ENCODE measurements at regions not wholly inside any gene's neighbourhood (a gene's known extent, or its start where the extent isn't known, plus 50 kb on each side); places are given as distances from the start of the nearest gene placed in this dataset.

DNA sequence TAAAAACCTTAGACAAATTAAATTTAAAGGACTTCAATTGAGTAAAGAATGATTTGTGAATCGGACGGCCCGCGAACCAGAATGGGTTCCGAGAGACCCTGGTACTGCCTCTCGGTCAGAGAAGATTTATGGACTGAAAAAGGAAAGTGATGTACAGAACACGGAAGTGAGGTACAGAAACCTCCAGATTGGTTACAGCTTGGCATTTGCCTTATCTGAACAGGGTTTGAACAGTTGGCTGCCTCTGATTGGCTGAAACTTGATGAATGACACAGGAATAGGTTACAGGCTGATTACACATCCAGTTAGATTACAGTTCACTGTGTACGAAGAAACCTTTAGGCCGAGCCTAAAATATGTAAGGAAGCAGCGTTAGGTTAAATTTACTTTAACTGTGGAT lies 156.5 kb upstream of the EGFLAM start:
- DNase-seq (ENCODE audit: low read depth) = no peak
- no peak overlapping the region for H3K4me3 ChIP-seq (ENCODE audit: low read depth, low read length)
- TF ChIP-seq, protein P1, sequence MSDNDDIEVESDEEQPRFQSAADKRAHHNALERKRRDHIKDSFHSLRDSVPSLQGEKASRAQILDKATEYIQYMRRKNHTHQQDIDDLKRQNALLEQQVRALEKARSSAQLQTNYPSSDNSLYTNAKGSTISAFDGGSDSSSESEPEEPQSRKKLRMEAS (IDR thresholded peaks at IDR 0.05; ENCODE audit: low read depth, low read length) = no peak
- TF ChIP-seq, protein P2, sequence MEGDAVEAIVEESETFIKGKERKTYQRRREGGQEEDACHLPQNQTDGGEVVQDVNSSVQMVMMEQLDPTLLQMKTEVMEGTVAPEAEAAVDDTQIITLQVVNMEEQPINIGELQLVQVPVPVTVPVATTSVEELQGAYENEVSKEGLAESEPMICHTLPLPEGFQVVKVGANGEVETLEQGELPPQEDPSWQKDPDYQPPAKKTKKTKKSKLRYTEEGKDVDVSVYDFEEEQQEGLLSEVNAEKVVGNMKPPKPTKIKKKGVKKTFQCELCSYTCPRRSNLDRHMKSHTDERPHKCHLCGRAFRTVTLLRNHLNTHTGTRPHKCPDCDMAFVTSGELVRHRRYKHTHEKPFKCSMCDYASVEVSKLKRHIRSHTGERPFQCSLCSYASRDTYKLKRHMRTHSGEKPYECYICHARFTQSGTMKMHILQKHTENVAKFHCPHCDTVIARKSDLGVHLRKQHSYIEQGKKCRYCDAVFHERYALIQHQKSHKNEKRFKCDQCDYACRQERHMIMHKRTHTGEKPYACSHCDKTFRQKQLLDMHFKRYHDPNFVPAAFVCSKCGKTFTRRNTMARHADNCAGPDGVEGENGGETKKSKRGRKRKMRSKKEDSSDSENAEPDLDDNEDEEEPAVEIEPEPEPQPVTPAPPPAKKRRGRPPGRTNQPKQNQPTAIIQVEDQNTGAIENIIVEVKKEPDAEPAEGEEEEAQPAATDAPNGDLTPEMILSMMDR (IDR thresholded peaks at IDR 0.05; ENCODE audit: low read depth, low read length) = no peak
- no peak for TF ChIP-seq MYC (IDR thresholded peaks at IDR 0.05; ENCODE audit: low read depth, low read length)
- TF ChIP-seq POLR2A (IDR thresholded peaks at IDR 0.05; ENCODE audit: extremely low read depth, insufficient read length) = no peak

DNA sequence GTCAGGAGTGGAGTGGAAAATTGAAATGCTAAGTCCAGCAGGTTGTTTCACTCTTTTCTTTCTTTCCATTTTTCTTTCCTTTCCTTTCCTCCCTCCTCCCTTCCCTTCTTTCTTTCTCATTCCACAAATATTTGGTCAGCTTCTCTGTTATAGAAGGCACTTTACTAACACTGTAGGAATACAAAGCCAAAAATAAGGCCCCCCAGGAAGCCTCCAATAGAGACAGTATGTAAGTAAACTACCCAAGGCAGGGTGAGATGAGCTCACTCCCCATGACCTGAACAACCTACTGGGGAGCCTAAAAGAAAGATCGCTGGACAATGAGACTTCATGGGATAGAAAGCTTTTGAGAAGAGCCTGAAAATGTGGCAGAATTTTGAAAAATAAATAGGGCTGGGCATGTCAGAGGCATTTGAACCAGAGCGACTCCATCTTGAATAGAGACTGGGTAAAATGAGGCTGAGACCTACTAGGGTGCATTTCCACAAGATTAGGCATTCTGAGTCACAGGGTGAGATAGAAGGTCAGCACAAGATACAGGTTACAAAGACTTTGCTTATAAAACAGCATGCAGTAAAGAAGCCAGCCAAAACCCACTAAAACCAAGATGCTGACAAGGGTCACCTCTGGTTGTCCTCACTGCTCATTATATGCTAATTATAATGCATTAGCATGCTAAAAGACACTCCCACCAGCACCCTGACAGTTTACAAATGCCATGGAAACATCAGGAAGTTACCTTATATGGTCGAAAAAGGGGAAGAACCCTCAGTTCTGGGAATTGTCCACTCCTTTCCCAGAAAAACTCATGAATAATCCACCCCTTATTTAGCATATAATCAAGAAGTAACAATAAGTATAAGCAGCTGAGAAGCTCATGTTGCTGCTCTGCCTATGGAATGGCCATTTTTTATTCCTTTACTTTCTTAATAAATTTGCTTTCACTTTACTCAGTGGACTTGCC lies 158.9 kb upstream of the EGFLAM start:
- no peak overlapping the region for H3K4me3 ChIP-seq (ENCODE audit: low read depth, low read length)
- TF ChIP-seq, protein P2 (IDR thresholded peaks at IDR 0.05; ENCODE audit: low read depth, low read length) = no peak
- TF ChIP-seq, protein P1 (IDR thresholded peaks at IDR 0.05; ENCODE audit: low read depth, low read length) = no peak
- TF ChIP-seq POLR2A (IDR thresholded peaks at IDR 0.05; ENCODE audit: extremely low read depth, insufficient read length) = no peak
- TF ChIP-seq MYC (IDR thresholded peaks at IDR 0.05; ENCODE audit: low read depth, low read length) = no peak
- no peak for DNase-seq (ENCODE audit: low read depth)

DNA sequence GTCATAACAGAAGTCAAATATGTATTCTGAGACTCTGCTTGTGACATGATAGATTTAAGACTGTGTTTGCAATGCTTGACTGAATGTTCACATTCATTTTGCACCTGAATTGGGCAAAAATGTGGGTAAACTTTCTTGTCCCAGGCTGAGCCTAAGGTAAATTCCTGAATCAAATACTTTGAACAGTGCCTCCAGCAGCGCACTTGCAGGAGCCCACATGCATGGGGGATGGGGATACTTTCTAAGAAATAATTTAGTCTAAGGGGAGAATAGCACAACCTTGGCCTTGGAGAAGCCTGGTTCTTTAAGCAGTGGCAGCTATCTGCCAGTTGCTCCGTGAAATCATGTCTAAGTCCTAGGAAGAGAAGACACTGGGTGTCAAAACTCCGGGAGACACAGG lies 163.5 kb upstream of the EGFLAM start:
- DNase-seq (ENCODE audit: low read depth) = no peak
- TF ChIP-seq POLR2A (IDR thresholded peaks at IDR 0.05; ENCODE audit: extremely low read depth, insufficient read length) (no peak), MYC (IDR thresholded peaks at IDR 0.05; ENCODE audit: low read depth, low read length) (no peak)
- TF ChIP-seq, protein P2 (IDR thresholded peaks at IDR 0.05; ENCODE audit: low read depth, low read length) = no peak
- TF ChIP-seq, protein P1 (IDR thresholded peaks at IDR 0.05; ENCODE audit: low read depth, low read length) = no peak
- no peak overlapping the region for H3K4me3 ChIP-seq (ENCODE audit: low read depth, low read length)

DNA sequence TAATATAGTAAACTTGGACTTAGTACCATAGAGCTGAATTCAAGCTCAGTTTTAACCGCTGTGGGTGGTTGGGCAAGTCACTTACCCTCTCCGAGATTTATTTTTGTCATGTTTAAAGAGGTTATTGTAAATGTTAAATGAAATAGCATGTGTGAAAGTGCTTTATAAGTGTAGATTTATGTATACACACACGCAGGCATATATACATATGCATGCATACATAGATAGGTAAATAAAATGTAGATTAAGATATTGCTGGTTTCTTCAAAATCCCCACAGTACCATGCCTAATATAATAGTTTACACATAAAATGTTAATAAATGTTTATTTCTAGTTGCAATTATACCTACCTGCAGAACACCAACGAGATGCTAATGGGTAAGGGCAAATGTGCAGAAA lies 164.5 kb upstream of the EGFLAM start:
- TF ChIP-seq, protein P1 (IDR thresholded peaks at IDR 0.05; ENCODE audit: low read depth, low read length) = no peak
- TF ChIP-seq, protein P2 (IDR thresholded peaks at IDR 0.05; ENCODE audit: low read depth, low read length) = no peak
- TF ChIP-seq MYC (IDR thresholded peaks at IDR 0.05; ENCODE audit: low read depth, low read length) (no peak), POLR2A (IDR thresholded peaks at IDR 0.05; ENCODE audit: extremely low read depth, insufficient read length) (no peak)
- no peak for DNase-seq (ENCODE audit: low read depth)
- H3K4me3 ChIP-seq (ENCODE audit: low read depth, low read length) = no peak overlapping the region

DNA sequence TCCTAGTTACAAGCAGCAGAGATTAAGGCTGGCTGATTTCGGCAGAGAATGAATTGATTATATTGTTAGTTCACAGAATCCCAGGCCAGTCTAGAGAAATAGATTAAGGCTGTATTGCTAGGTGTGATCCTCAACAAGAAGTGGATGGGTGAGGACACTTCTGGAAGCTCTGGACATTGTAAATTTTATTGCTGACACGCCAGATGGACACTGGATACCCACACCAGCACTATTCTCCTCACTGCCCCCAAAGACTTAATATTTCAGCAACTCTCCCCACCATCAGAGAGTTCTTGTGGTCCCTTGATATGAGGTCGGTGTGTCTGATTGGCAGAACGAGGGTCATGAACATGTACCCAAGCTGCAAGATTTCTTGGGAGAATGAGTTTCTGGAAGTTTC lies 171.6 kb upstream of the EGFLAM start:
- no peak for DNase-seq (ENCODE audit: low read depth)
- TF ChIP-seq, protein P1 (IDR thresholded peaks at IDR 0.05; ENCODE audit: low read depth, low read length) = no peak
- no peak overlapping the region for H3K4me3 ChIP-seq (ENCODE audit: low read depth, low read length)
